C4-2B (cell line): ENCODE measurements at regions not wholly inside any gene's neighbourhood (a gene's known extent, or its start where the extent isn't known, plus 50 kb on each side); places are given as distances from the start of the nearest gene placed in this dataset.

Experiments used
- ZFX ChIP-seq: fragments of 450-650 bp; IDR thresholded peaks from 2 replicates; pipeline ENCODE4 v1.6.1; 2017
- TF ChIP-seq, protein P1 (sequence below): fragments of 450-650 bp; conservative IDR thresholded peaks from 2 replicates; pipeline ENCODE4 v1.5.1; 2017; ENCODE audit warnings: mild to moderate bottlenecking

DNA sequence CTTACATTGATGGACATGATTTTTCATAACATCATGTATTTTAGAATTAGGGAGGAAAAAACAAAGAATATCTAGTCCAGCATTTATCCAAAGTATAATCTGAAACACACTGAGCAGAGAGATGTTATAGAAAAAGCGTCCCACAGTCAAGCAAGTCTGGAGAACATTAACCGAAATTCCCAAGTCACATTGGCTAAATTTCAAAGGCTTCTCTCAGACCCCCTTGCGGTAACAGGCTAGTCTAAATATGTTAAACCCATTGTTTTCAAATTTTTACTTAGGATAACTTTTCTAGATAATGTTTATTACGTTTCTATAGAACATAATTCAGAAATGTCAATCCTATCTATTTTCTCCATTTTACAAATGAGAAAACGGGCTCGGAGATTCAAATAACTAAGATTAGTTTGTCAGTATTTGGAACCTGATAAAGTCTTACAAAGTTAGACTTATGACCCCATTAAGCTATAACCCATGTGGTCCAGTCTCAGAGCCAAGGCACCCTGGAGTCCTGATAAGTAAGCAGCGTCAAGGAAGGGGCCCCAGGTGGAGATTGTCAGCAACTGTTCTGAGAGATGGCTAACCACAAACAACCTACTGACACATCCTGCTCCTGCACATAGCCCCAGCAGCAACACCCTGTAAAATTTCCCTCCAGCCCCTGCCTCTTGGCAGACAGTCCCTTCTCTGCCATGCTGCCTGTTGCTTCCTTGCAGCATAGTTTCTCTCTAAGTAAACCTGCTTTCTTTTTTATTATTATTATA is 220.6 kb upstream of the TMEM260 start:
- TF ChIP-seq, protein P1, sequence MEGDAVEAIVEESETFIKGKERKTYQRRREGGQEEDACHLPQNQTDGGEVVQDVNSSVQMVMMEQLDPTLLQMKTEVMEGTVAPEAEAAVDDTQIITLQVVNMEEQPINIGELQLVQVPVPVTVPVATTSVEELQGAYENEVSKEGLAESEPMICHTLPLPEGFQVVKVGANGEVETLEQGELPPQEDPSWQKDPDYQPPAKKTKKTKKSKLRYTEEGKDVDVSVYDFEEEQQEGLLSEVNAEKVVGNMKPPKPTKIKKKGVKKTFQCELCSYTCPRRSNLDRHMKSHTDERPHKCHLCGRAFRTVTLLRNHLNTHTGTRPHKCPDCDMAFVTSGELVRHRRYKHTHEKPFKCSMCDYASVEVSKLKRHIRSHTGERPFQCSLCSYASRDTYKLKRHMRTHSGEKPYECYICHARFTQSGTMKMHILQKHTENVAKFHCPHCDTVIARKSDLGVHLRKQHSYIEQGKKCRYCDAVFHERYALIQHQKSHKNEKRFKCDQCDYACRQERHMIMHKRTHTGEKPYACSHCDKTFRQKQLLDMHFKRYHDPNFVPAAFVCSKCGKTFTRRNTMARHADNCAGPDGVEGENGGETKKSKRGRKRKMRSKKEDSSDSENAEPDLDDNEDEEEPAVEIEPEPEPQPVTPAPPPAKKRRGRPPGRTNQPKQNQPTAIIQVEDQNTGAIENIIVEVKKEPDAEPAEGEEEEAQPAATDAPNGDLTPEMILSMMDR, result no peak
- TF ChIP-seq ZFX, result no peak
